ENCODE measurements at regions not wholly inside any gene's neighbourhood (a gene's known extent, or its start where the extent isn't known, plus 50 kb on each side); places are given as distances from the start of the nearest gene placed in this dataset.
"Not testable (repeated sequence)": the region's sequence is repeated elsewhere in the genome, so short reads cannot be mapped to it uniquely, and the experiment has no call there.

DNA sequence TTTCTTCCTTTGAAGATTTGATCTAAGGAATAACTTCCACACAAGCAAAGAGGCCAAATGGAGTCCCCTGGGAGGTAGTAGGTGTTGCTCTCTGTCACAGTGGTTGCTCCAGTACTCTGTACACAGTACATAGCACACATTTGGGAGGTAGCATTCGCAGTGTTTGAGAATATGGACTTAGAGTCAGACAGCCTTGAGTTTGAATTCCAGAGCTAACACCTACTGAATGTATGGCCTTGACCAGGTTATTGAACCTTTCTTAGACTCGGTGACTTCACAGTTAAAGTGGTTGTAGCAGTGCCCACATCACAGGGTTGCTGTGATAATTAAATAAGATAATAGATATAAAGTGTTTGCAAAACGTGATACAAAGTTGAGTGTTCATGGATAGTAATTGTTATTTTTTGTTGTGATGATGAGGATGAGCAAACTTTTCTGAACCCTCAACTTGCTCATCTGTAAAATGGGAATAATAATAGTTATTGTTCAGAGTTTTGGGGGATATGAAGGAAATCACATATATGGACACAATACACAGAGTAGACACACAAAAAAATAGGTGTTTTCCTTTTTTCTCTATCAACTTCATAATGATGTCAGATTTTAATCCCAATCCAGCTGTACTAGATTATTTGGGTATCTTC is 271.6 kb upstream of the CRY1 start:
- DNase-seq (ENCODE audit: low read depth in 4 of 4, low spot score in 2 of 4) = no peak

DNA sequence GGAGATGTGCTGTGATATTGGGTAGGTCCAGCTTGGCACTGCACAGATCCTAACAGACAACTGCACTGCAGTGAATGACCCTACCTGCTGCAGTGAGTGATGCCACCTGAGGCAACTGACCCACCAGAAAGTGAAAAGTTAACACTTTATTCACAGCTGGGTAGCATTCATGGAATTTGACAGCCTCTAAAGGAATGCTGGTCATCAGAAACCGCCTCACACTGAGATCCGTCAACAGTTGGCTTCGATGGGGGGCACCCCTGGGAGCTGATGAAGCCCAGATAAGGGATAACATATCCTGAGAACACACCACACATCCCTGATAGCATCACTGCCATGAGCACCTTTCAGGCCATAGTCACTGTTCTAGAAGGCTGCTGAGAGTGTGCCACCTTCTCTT is 272.4 kb upstream of the CRY1 start:
- DNase-seq (ENCODE audit: low read depth in 4 of 4, low spot score in 2 of 4) = no peak

GRCh38 chr12:107366322-107366721 is 273.0 kb upstream of the CRY1 start:
- DNase-seq (ENCODE audit: low read depth in 4 of 4, low spot score in 2 of 4) = no peak

- no peak for DNase-seq (ENCODE audit: low read depth in 4 of 4, low spot score in 2 of 4)
Observed at GRCh38 chr12:107368586-107368985, 275.2 kb upstream of the CRY1 start.

DNA sequence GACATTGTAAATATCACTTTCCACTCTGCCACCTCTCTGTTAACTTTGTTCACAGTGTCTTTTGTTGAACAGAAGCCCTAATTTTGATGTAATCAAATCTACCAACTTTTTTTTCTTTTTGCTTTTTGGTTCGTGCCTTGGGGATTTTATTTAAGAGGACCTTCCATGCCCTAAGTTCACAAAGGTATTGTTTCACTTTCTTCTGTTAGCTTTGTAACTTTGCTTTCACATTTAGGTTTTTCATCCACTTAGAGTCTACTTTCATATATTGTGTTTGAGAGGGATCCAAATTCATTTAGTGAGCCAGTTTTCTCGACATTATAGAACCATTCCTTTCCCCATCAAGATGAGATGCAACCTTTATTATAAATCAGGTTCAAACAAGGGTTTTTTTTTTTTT is 275.7 kb upstream of the CRY1 start:
- DNase-seq (ENCODE audit: low read depth in 4 of 4, low spot score in 2 of 4) = no peak

DNA sequence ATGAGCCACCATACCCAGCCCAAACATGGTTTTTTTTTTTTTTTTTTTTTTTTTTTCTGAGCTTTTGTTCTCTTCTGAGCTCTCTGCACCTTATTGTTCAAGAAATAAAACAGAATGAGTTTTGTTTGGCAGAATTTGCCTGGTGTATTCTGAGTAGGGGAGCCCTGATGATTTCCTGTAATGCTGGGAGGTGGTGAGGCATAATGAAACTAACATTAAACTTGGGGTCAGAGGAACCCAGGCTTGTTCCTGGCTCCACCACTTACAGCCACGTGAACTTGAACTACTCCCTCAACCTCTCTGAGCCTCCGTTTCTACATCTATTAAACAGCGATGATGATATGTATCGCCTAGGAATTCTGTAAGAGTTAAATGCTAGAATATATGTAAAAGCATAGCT is 276.3 kb upstream of the CRY1 start:
- no peak for DNase-seq (ENCODE audit: low read depth in 4 of 4, low spot score in 2 of 4)

DNA sequence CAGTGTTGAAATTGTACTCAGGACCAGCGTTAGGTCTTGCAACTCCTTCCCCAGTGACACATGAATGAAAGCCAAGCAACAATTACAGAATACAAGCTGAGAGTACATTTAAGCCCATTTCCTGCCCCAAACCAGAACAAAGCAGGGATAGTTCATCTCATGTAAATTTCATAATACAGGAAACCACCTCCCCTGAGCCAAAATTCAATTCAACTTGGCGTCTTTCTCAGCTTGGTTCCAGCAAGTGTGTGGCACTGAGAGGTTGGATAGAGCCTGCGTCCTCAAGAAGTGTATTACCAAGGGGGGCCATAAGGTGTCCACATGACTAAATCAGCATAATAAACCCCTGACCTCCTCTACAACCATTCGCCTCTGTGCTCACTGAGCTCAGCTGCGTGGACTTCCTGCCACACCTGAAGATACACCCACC is 278.9 kb upstream of the CRY1 start:
- no peak for DNase-seq (ENCODE audit: low read depth in 4 of 4, low spot score in 2 of 4)

GRCh38 chr12:107373238-107373809 is 280.0 kb upstream of the CRY1 start:
- DNase-seq (ENCODE audit: low read depth in 4 of 4, low spot score in 2 of 4) = no peak

- DNase-seq (ENCODE audit: low read depth in 4 of 4, low spot score in 2 of 4) = no peak
Observed at GRCh38 chr12:107374161-107374840, 281.0 kb upstream of the CRY1 start.

DNA sequence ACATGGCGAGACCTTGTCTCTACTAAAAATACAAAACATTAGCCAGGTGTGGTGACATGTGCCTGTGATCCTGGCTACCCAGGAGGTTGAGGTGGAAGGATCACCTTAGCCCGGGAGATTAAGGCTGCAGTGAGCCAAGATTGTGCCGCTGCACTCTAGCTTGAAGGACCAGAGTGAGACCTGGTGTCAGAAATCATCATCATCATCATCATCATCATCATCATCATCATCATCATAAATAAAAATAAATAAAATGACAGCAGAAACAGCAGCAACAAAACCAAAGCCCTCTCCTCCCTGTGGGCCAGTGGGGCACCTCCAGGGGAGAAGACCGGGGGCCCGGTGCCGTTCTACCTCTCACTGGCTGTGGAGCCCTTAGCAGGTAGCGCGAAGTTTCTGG is 281.9 kb upstream of the CRY1 start:
- no peak for DNase-seq (ENCODE audit: low read depth in 4 of 4, low spot score in 2 of 4)

DNA sequence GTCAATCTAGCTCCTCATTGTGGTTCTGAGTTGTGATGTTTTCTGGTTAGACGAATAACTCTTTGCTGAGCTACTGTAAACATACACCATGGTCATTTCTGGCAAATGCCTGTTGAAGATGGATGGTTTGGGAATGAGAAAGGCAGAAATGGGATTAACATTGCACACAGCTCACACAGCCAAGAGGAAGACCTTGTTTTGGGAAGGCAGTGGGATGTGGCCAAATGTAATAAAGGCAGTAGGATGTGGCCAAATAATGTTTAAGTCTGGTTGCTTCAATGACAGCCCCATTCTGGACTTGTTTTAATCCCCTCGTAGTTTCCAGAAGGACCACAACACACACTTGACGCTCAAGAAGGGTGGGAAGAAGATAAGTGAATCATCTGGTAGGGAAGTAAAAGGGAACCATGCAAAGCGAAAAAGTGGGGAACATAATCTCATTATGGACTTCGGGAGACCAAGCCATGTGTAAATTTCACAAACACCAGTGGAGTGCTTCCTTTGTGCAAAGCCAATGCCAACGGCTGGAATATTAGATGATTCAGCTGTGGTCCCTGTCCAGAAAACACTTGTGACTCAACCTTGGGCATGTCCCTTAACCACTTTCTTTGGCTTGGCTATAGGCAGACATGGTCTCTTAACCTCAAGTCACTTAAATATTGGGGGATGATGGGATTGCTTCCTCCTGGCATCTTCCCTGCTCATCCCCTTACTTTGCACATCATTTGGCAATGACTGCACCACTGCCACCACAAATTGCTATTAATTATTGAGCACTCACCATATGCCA is 284.4 kb upstream of the CRY1 start:
- no peak for DNase-seq (ENCODE audit: low read depth in 4 of 4, low spot score in 2 of 4)

- DNase-seq (ENCODE audit: low read depth in 4 of 4, low spot score in 2 of 4) = no peak
Observed at GRCh38 chr12:107378609-107379008, 285.3 kb upstream of the CRY1 start.

DNA sequence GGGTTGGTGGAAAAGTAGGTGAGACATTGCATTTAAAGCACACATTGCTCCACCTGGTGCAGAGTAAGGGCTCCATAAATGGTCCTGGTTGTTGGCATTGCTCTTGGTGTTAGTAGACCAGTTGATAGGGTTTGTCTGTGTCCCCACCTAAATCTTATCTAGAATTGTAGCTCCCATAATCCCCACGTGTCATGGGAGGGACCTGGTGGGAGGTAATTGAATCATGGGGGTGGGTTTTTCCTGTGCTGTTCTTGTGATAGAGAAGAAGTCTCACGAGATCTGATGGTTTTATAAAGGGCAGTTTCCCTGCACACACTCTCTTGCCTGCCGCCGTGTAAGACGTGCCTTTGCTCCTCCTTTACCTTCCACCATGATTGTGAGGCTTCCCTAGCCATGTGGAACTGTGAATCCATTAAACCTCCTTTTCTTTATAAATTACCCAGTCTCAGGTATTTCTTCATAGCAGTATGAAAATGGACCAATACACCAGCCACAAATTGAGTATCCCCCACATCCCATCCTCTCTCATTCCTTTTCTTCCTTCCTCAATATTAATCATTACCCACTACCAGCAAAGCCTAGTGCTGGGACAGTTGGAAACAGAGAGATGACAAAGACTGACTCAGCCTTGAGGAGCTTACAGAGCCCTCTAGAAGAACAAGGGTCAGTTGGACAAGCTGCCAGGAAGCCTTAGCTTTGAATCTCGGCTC is 285.9 kb upstream of the CRY1 start:
- DNase-seq (ENCODE audit: low read depth in 4 of 4, low spot score in 2 of 4) = not testable (repeated sequence)

GRCh38 chr12:107379852-107380567 is 286.7 kb upstream of the CRY1 start:
- no peak for DNase-seq (ENCODE audit: low read depth in 4 of 4, low spot score in 2 of 4)

DNA sequence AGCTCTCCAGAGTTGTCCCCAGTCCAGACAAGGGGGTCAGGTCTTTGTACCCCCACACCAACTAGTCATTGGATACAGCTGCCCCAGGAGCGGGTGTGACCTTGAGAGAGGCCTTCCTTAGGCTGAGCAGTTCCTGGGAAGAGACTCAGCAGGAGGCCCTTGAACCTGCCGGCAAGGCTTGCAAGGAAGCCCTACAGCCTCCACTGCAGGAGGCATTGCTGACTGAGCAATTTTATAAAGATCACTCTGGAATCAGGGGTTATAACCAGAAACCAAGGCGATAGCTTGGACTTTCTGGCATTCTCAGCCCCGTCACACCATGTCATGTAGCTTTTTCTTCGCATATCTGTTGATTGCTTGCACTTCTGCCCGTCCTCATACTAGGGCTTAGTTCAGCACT is 291.3 kb upstream of the CRY1 start:
- DNase-seq (ENCODE audit: low read depth in 4 of 4, low spot score in 2 of 4) = no peak

- no peak for DNase-seq (ENCODE audit: low read depth in 4 of 4, low spot score in 2 of 4)
Observed at GRCh38 chr12:107385509-107385908, 292.2 kb upstream of the CRY1 start.

GRCh38 chr12:107386569-107386968 is 293.2 kb upstream of the CRY1 start:
- DNase-seq (ENCODE audit: low read depth in 4 of 4, low spot score in 2 of 4) = no peak

- no peak for DNase-seq (ENCODE audit: low read depth in 4 of 4, low spot score in 2 of 4)
Observed at GRCh38 chr12:107388263-107388662, 294.9 kb upstream of the CRY1 start.

- DNase-seq (ENCODE audit: low read depth in 4 of 4, low spot score in 2 of 4) = no peak
Observed at GRCh38 chr12:107390414-107390813, 295.2 kb upstream of the PWP1 start.

DNA sequence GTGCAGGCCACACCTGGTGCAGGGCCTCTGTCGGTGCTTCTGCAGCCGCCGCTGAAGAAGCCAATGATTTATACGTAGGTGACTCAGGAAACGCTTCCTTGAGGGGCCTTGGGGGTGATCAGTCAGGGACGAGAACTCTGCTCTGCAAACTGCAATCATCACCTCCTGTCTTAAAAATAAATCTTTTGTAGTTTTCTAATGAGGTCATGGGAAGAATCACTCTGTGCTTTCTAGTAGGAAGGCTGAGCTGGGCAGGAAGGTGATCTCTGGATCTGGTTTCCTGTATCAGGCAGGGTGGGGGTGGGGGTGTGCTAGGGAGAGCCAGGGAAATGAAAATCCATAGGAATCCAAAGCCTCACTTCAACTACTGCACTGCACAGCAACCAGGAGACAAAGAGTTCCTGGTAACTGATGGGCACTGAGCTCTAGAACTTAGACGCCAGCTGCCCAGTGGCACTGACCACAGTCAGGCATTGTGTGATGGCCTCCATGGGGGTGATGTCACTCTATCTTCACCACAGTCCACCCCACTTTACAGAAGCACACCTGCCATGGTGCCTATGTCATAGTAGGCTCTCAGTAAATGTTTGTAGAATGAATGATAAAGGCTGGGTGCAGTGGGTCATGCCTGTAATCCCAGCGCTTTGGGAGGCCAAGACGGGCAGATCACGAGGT is 292.4 kb upstream of the PWP1 start:
- no peak for DNase-seq (ENCODE audit: low read depth in 4 of 4, low spot score in 2 of 4)
